HG03342 (cell line): ENCODE measurements at regions not wholly inside any gene's neighbourhood (a gene's known extent, or its start where the extent isn't known, plus 50 kb on each side); places are given as distances from the start of the nearest gene placed in this dataset.
"Not testable (repeated sequence)": the region's sequence is repeated elsewhere in the genome, so short reads cannot be mapped to it uniquely, and the experiment has no call there.

Source experiments
- ATAC-seq: cut with Tn5 transposase; IDR thresholded peaks from one replicate; pipeline ENCODE4 v1.9.1; 2021; ENCODE audit warnings: mild to moderate bottlenecking, moderate library complexity; ENCODE audit not compliant: unreplicated experiment

DNA sequence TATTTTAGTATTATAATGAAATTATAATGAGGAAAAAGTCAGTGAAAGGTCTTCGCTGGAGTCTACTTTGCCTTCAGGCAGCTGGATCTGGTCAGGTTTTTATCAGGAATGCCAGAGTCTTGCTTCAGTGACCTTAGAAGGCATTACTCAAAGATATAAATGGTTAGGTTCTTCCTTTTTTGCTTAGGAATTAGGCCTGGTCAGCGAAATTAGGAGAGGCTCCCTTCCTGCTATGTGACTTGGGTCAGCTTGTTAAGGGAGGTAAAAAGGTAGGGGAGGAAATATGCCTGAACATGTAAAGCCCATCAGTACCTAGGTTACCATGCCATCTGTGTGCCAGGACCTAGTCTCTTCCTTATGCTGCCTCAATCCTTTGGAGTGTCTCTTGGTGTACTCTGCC is 115.1 kb downstream of the OTOR start:
- no peak for ATAC-seq

DNA sequence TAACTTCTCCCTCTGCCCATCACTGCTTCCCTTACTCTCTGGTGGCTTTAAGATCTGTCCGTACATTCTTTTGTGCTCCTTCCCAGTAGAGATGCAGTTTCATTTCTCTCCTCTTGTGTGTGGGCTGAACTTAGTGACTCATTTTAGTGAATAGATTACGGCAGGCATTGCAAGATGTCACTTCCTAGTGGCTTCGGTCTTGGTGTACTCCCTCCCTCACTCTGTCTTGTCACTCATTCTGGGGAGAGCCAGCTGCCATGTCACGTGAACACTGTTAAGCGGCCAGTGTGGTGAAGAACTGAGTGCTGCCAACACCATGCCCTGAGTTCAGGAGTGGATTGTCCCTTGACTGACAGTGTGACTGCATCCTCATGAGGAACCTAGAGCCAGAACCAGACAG is 115.9 kb downstream of the OTOR start:
- no peak for ATAC-seq

DNA sequence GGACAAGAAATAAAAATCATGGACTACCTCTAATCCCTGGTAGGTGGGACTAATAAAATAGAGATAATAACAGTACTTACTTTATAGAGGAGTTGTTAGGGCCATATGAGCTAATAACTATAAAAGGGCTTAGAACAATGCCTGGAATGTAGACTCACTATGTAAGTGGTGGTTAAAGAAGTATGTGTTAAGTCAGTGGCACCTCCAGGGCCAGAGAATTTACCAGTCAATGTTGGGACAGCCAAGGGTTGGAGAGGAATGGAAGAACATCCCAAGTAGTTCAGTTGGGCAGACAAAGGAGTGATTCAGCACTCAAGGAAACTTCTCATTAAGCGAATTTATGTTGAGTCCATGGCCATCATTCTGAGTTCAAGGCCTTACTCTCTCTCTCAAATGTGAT is 116.8 kb downstream of the OTOR start:
- no peak for ATAC-seq

DNA sequence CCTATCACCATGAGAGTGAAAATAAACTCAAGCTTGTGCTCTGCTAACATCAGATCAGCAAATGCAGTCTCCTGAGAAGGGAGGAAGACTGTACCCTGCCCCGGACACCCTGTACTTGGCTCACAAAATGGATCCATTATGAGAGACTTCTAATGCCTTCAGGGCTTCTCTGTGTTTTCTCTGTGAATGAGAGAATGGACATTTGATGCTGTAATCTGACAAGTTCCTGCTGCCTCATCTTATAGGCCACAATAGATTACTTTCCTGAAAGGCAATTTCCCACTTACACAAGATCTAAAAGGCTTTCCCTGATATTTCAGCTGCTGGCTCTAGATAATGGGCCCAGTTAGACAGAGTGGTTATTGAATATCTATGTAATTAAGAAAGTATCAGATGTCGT is 117.2 kb downstream of the OTOR start:
- no peak for ATAC-seq

DNA sequence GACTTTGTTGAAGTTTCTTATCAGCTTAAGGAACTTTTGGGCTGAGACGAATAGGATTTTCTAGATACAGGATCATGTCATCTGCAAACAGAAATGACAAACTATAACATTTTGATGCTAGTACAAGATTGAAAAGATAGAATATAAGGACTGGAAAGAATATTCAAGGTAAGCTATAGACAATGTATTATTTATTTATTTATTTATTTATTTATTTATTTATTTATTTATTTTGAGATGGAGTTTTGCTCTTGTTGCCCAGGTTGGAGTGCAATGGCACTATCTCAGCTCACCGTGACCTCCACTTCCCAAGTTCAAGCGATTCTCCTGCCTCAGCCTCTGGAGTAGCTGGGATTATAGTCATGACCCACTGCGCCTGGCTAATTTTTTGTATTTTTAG is 125.0 kb downstream of the OTOR start:
- ATAC-seq: not testable (repeated sequence)

DNA sequence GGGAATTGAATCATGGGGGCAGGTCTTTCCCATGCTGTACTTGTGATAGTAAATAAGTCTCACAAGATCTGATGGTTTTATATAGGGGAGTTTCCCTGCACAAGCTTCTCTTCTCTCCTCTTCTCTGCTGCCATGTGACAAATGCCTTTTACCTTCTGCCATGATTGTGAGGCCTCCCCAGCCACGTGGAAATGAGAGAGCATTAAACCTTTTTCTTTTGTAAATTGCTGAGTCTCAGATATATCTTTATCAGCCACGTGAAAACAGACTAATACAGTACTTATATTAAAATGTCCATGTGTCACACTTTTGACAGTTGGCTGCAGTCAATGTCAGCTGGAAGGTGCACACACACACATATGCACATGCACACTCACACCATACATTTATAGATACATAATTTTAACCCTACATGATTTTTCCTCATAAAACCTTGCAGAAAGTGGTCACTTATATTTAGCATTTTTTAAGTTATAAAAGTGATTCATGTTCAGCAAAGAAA is 128.9 kb downstream of the OTOR start:
- ATAC-seq: no peak

DNA sequence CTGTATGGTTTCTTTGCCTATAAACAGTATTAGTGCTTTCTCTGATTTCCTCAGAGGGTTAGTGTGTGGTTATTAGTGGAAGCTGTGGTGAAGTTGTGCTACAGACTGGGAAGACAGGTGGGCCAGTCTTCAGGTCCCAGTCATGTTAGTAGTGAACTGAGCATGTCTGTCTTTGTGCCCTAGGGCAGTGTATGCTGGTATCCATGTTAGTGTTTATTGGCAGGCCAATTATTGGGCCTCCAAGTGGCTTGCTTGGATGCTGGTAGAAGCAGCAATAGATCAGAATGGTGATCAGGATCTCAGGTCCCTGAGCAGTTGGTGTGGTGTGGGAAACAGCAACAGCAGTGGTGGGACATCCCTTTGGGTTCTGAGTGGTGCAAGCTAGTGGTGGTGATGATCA is 137.6 kb downstream of the OTOR start:
- ATAC-seq: no peak

DNA sequence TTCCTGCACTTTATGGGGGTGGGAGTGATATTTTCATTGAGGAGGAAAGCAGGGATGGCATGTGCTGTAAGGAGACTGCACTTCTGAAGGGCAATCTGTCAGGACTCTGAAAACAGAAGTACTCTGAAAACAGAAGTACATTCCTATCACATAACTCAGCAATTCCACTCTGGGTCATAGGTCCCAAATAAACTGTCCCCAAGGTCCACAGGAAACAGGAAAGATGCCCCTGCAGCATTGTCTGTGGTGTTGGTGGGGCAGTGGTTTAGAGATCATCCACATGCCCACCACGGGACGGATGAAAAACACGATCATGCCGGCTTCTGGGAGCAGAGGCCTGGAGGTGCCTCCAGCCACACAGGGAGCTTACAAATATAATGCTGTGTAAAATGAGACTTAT is 150.3 kb downstream of the OTOR start:
- no peak for ATAC-seq

DNA sequence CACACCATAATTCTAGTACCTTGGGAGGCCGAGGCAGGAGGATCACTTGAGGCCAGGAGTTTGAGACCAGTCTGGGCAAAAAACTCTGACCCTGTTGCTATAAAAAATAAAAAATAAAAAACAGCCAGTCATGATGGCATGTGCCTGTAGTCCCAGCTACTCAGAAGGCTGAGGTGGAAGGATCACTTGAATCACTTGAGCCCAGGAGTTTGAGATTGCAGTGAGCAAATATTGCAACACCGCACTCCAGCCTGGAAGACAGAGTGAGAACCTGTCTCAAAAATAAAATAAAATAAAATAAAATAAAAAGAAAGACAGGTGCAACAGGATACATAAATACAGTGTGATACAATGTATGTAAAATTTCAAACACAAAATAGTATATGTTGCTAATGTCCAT is 154.5 kb downstream of the OTOR start:
- ATAC-seq: no peak

DNA sequence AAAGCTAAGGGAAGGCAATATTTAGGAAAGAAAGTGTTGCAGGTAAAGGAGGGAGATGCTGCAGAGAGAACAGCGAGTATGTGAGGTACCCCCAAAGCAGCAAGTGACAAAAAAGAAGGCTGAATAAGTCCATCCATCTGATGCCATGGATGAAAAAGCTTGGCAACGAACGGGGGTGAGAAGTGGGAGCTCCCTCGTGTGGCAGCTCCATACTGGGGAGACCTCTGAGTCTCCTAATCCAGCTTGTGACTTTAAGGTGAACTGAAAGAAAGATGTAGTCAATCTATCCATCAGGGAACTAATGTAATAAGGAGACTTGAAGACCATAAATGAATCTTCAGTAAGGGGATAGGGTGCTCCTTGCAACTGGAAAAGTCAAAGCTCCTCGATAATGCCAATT is 156.6 kb downstream of the OTOR start:
- ATAC-seq: no peak

DNA sequence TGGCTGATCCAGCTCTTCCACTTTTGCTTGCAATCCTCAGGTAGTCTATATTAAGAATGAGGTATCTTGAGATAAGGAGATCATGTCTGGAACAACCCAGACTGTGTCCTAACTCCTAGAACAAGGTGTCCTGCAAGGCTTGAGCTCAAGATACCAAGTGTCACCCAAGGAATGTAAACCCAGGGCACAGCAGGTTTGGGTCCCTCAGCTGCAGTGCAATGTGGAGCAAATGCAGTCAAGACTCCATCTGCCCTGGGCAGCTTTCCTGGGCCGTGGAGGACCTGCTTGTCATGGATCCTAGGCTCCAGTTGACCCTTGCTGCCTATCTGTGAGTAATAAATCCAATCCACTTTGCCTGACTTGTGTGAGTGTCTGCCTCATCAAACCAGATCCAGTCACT is 166.1 kb downstream of the OTOR start:
- no peak for ATAC-seq

DNA sequence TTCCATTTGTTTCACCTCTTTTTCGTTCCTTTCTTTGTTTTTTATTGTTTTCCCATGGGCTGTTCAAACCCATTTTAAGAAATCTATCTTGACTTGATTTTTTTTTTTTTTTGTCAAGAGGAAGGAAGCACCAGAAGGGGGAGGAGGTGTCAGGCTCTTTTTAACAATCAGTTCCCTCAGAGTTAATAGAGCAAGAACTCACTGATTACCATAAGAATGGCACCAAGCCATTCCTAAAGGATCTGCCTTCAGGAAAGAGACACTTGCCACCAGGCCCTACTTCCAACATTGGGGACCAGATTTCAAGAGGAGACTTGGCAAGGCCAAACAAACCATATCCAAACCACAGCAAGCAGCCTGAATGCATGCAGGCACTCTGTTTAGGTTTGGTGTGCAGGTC is 168.0 kb downstream of the OTOR start:
- no peak for ATAC-seq

DNA sequence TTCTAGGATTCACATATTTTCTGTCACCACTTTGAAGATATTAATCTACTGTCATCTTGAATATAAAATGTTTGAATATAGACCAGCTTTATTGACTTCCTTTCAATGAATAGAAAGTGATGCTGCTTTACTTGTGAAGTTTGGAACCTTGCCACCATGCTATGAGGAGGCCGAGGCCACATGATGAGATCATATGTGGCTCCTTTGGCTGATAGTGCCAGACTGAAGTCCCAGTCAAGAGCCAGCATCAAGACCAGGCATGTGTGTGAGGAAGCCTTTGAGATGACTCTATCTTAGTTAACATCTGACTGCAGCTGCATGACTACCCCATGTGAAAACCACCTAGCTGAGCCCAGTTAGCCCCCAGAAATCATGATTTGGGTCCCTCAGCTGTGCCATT is 169.5 kb downstream of the OTOR start:
- ATAC-seq: no peak

DNA sequence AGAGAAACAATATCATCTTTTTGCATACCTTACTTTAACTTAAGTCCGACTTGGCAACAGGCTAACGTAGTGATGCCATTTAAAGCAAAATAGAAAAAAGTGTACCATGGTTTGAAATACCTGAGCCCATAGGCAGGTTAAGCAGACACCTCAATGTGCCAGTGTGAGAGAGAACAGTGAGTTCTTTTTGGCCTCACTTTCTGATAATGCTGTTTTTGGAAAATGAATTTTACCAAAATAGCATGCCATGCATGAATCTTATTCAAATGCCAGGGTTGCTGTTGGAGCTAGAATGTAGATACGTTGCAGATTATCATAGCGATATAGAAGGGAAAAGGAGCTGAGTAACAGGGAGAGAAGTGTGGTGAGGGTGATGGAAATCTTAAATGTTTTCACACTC is 170.2 kb downstream of the OTOR start:
- no peak for ATAC-seq

DNA sequence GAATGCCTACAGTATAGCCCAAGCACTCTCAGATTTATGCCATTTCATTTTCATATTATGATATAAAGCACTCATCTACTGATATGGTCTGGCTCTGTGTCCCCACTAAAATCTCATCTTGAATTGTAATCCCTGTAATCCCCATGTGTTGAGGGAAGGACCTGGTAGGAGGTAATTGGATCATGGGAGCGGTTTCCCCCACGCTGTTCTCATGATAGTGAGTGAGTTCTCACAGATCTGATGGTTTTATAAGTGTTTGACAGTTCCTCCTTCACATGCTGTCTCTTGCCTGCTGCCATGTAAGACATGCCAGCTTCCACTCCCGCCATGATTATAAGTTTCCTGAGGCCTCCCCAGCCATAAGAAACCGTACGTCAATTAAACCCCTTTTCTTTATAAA is 171.7 kb downstream of the OTOR start:
- ATAC-seq: no peak

DNA sequence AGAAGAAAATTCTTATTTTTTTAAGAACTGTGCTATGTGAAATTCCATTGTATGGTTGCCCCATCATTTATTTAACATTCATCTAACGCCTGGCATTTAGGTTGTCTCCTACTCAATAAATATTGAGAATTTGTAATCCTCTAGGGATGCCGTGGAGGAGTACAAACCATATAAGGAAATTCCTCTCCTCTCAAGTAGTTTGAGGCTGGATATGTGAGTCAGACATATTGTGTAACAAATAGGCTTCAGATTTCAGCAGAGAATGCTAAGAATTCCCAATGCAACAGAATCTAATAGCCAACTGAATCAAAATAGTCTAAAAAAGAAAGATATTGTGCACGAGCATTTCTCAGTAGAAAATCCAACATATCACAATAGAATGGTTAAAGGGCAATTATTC is 174.7 kb downstream of the OTOR start:
- ATAC-seq: no peak

DNA sequence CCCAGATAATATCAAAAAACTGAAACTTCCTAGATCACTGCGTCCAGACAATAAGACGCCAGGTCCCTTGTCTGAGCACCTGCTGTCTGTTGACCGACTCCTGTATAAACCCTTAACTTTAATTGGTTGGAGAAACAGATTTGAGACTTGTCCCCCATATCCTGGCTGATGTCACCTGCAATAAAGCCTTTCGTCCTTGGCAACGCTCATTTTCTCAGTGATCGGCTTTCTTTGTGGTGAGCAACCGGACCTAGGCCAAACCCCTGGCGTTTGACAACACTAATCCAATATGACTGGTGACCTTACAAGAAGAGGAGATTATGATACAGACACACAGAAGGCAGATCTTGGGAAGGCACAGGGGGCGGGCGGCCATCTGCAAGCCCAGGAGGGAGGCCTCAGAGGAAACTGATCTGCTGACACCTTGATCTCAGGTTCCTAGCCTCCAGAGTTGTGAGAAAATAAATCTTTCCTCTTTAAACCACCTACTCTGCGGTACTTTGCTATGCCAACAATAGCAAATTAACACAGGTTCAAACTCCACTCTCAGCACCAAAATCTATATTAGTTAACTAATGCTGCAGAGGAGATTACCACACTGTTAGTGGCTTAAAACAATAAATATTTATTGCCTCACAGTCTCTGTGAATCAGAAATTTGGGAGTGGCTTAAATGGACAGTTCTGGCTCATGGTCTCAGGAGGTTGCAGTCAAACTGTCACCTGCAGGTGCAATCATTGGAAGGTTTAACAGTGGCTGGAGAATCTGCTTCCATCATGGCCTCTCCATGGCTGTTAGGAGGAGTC is 178.7 kb downstream of the OTOR start:
- ATAC-seq: no peak

DNA sequence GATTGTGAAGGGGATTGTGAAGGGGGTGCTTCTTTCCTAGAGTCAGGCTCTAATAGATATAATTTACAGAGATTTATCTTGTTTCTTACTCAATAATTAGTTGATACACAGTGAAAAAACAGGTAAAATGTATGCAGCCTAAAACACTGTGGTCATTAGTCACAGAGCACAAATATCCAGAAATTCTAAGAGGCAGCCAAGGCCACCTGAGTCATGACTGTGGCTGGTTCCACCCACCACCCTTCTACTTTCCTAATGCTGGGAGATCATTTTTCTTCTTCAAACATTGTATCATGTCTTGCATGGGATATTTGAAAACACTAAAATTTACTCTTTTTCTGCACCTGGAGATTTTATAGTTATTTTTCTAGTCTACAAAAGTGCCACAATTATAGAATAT is 181.6 kb downstream of the OTOR start:
- ATAC-seq: no peak

DNA sequence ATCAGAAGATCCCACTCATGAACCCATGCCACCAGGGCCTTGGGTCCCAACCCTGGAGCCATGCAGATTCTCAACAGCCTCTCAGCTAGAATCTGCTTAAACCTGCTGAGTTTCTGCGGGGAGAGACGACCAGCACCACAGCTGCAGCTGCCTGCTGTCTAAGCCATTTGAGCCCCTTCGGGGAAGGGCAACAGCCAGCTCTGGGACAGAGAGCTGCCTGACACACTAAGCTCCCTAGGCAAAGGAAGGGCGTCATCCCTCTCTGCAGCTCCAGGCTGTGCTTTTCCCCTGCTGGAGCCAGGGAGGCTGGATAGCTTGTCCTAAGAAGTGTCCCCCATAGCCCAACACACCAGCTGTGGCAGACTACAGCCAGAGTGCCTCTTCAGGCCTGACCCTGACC is 182.5 kb downstream of the OTOR start:
- no peak for ATAC-seq

DNA sequence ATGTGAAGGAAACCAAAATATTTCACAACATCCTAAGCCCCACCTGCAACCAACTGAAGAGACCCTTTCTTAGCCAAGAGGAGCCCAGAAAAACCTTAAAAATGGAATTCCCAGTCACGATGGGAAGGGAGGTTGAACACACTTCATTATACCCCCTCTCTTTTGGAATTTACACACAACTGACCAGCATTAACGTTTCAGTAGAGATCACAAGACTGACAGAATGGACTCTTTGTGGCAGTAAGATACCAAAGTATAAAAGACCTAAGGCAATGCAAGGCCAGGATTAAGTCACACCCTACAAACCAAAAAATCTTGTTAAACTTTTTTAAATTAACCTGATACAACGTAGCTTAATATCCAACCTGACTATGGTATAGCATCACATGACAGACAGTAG is 190.9 kb downstream of the OTOR start:
- no peak for ATAC-seq

DNA sequence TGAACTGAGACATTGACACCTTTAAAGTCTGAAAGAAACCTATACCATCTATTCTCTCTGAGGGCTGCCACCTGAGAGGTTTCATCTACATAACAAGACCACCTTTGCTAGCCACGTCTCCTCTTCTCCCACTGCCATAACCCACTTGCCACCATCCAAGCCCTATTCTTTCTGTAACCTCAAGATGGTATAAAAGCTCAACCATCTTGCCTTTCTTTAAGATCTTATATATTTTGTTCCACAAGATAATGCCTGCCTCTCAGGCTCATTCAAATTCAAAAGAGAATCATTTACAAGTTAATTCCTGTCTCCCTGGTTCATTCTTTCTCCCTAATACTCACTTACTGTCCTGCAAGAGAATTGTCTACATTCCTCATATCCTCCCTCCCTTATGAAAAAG is 192.5 kb downstream of the OTOR start:
- no peak for ATAC-seq

DNA sequence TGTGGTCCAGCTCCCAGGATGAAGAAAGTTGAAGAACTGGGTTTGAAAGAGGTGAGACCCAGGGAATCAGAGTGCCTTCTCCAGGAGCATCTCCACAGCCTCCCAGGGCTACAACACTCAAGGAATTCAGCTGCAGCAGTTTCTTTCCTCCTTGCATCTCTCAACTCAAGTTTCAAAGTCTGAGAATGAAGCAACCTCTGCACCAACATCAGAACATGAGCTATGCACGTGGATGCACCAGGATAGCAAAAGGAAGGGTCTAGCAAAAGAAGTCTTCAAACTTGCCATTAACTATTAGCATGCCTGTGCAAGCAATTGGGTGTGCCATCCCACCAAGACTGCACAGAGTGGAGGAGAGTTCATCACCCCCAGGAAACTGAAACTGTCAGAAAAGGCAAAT is 193.9 kb downstream of the OTOR start:
- no peak for ATAC-seq

DNA sequence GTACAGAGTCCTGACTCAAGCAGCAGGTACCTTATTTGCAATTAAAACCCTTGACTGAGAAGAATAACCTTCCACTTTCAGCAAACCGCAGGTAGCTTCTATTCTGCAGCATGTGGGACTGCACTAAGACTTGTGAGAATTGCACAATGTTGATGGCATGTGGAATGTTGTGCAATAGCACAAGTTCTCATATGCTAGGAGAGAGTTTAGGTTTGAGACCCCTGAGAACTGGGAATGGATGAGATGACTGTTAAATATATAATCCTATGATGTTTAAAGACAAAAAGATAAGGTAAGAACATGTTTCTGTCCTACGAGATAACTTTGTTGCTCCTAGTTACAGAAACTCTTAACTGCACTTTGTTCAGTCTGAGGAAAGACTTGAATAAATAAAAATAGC is 194.6 kb downstream of the OTOR start:
- no peak for ATAC-seq
